Head of caudate nucleus (tissue), 42 donors: ENCODE measurements at regions not wholly inside any gene's neighbourhood (a gene's known extent, or its start where the extent isn't known, plus 50 kb on each side); places are given as distances from the start of the nearest gene placed in this dataset.

Source experiments
- DNase-seq, 42 donors: peaks; one replicate each; pipeline versions ENCODE4 v3.0.0 to v3.0.0-alpha.2; 2020 to 2021; ENCODE audit warnings: mixed read lengths in 7 of 42
- intact Hi-C: fragments of 100-400 bp; cut with DNase I; formaldehyde crosslinking; loops from one replicate; pipeline ENCODE4 v1.15.0; 2022

DNA sequence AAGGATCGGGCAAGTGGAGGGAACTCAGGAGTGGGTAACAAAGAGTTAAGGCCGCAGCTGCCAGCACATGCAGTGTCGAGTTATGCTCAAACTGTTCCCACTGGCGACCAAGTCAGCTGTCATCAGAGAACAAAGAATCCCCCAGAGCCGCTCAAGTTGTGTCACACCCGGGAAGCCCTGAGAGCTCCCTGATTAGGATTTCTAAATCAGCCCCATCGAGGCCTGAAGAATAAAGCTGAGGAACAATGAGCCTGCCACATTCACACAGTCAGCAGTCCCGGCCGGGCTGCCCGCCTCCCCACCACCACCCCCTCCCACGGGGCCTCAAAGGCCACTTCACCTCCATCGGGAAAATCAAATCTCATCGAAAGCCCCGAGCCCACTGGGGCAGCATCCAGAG, 84.5 kb downstream of the SOX9 start:
- intact Hi-C loops = no loop called here
- peak in 38 of 42 donors; percentile 20 to 81 (median 49) for DNase-seq

DNA sequence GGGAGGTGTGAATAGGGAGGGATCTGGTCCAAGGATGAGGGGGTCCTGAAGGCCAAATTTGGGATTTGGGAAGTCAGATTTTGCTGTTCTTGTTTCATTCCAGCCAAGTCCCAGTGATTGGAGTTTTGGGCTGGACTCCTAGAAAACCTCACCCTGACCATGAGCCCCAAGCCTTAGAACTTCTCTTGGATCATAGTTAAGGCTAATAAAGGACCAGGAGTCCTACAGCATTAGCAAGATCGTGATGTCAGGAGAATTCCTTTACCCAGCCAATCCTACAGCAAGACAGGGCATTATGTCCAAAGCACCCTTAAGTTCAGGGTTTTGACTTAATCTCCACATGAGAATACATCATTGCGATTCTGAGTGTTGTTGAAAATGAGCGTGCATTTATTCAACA, 85.0 kb downstream of the SOX9 start:
- no peak for DNase-seq
- intact Hi-C loops = no loop called here

DNA sequence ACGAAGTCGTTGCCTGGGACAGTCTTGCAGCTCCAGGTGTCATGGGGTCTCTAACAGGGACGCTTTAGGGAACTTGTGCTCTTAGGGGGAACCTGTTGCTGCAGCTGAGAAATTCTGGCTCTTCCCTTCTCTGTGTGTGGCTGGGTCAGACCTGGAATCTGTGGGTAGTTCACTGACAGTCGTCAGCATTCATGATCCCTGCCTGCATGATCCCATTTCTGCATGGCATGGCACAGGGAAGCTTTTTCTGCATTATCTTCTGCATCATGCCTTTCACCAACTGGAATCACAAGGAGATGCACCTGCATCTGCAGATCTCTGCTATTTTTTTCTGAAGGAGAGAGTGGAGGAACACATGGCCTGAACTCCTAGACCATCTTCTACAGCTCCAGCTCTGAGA, 85.6 kb downstream of the SOX9 start:
- intact Hi-C loops = no loop called here

DNA sequence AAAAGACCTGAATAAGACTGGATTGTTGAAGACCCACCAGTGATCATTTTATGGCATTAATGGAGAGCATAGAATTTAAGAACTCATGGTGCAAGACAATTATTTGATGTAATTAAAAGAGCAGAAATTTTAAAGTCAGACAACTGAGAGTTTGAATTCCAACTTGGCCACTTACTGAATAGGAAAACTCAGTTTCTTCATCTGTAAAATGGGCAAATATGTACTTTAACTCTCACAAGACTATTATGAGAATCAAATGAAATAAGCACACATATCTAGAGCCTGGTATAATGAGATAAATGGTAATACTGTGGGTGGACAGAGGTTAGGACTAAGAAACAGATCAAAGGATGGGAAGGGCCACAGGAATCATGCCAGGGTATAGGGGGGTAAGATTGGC, 88.0 kb downstream of the SOX9 start:
- DNase-seq = no peak
- intact Hi-C loops = no loop called here

More for the DNA sequence above, 85.6 kb downstream of the SOX9 start:
- DNase-seq = peak in 7 of 42 donors; percentile 19 to 64 (median 39)

DNA sequence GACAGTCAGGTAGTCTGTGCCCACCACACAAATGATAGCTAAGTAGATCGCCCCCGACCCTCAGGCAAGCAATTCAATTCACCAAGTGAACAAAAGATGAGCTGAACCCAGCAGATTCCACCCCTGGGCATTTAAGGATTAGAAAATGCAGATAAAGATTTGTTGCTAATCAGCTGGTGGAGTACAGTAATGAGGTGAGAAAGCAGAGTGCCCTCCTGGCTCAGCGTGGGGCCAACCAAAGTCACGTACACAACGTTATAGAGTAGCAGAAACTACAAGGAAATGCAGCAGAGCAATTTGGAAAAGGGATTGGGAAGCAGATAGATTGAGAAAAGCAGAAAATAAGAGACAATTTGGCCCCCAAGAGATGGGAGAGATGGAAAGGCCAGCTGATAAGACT, 91.2 kb downstream of the SOX9 start:
- no peak for DNase-seq
- intact Hi-C loops = no loop called here

DNA sequence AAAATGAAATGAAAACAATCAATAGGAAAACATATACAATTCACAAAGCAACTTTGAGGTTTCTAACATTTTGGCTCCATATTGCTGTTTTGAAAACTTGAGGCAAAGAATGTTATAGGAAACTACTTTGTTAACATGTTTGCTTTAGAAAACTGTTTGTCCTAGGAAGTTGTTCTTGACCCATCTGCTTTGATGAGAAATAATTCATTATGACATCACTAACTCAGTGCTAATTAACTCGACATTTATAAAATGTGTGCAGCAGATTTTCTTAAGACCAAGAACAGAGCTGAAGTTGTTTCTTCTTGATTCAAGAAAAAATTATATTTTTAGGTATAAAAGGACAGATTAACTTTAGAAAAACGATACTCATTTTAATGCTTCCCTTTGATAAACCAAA, 94.7 kb downstream of the SOX9 start:
- intact Hi-C loops = no loop called here

DNA sequence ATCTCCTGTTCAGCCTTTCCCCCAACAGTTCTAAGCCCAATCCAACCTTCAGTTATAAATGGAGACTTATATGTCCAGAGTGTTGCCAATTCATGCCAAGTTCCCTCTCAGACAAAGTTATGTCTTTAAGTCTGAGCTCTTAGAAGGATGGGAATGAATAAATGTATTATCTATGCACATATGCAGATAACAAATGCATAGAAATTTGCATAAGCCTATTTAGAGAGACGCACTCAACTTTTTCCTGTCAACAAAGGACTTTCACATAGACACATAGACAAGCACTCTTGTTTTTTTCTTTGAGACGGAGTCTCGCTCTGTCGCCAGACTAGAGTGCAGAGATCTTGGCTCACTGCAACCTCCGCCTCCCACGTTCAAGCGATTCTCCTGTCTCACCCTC, 95.1 kb downstream of the SOX9 start:
- no peak for DNase-seq
- intact Hi-C loops = no loop called here

More for the DNA sequence above, 94.7 kb downstream of the SOX9 start:
- no peak for DNase-seq

DNA sequence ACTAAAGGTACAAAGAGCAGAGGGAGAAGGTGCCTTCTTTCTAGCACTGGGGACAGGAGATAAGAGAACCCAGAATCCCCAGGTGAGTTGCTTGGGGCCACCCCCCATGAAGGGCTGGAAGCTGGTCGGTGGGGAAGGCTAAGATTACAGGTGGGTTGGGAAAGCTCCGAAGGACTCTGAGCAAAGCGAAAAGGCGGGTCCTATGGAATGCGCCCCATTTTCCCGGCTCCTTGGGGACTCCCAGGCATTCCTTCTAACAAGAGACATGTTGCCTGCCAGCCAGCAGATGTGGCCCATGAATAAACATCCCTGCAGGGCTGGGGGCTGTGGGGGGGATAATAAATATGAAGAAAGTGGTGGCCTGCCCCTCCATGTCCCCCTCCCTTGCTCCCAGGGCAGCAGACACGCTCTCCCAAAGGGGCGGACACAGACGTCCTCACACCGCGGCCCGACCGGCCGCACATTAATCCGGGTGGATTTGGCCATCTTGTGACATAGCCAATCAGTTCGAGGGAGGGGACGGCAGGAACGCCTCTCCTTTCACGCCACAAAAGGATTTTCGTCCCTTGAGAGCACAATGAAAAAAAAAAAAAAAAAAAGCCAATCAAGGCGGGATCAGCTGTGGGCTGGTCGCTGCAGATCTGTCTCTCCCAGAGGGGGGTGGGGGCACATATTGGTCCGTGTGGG, 98.5 kb downstream of the SOX9 start:
- DNase-seq = no peak
- intact Hi-C loops = no loop called here

DNA sequence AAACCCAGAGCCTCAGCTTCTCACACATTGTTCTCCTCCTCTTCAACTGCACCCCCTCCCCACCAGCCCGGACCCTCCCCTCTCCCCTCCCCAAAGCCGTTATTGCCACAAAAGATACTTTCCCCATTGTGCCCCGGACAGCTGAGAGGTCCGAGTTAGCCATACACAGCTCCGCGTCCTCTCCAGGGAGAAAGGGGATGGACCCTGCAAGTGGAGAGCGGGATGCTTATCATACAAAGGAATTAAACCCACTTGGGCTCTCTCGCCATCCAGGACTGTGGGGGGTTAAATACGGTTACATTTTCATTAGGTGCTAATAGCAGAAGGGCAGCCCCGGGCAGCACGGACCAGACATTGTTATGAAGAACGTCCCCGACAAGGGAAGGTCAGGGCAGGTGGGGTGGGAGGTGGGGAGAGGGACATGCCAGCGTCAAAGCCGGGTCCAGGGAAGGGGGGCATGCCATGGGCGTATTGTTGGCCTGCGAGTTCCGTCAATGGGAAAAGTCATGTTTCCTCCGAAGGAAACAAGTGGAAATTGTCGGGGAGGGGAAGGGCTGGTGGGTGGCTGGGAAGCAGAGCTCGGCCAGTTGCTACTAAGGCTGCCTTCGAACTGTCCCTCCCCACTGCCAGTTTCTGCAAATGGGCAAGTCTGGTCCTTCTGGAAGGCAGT, 99.1 kb downstream of the SOX9 start:
- no peak for DNase-seq
- intact Hi-C loops = no loop called here

DNA sequence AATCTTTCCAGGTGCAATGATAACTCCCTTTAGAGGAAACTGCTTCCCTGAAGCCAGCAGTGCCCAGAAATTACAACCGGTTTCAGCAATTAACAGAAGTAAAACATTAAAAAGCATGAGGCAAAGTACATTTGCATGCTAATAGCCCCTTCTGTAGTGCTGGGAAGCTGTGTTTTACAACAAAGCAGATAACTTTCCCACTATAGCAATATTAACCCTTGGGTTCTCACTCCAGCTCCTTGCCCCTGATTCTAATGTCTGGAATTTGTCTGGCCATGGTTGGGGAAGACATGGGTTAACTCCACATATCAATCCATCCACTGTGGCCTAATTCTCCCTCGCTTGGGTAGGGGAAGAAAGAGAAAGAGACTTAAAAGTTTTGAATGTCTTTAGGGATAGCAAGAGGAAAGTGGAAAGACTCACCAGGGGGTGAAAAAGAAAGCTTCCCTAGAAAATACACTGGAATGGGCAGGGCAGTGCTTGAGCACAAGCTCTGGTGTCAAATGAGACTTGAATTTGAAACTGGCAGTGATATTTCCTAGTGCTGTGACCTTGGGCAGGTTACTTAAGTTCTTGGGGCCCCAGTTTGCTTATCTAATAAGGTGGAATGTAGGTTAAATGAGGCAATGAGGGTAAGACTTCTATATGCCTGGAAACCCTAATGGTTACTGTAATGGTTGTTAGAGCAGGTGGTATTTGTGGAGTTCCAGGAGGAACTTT, 102.0 kb downstream of the SOX9 start:
- intact Hi-C loops = no loop called here
- no peak for DNase-seq

DNA sequence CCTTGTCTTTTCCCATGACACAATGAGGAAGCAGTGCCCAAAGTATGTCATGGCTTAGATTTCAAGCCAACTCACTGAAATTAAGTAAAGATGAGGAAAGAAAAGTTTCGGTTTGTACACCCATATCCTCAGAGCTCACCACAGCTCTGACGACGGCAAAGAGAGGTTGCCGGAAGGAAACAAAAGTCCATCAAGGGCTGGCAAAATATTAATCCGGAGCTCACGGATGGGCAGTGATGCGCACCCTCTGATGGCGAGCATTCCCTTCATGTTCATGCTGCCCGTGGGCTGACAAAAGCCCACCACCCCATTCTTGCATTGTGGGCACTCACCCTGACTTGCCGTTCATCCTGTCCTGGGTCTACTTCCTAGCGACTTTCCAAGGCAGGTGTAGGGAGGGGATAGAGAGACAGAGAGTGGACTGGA, 103.1 kb downstream of the SOX9 start:
- intact Hi-C loops = no loop called here
- no peak for DNase-seq

DNA sequence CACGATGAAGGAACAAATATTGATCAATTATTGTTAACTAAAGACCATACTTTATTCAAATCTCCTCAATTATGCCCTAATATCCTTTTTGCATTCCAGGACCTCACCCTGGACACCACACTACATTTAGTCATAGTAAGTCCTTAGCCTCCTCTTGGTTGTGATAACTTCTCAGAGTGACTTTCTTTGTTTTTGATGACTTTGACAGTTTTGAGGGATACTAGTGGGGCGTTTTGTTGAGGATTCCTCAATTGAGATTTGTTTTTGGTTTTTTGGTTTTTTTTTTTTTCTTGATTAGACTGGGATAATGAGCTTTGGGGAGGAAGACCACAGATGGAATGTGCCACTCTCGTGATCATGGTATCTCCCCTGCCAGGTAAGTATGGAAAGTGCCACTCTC, 105.5 kb downstream of the SOX9 start:
- intact Hi-C loops = no loop called here

DNA sequence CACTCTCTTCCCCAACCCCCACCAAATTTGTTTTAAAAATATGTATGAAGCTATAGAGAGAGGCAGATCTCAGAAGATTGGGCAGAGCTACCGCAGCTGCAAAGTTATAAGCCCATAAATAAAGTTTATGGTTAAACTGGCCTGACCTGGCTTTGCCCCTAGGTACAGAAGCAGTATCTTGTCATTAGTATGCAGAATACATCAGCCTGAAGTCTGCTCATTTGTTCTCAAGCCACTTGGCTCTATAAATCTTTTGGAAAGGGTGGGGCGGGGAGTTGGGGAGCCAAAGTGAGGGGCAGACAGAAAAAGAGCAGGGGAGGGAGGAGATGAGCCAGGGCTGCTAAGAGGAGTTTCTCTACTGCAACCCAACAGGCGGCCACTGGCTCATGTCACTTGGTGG, 113.2 kb downstream of the SOX9 start:
- intact Hi-C loops = no loop called here

More for the DNA sequence above, 105.5 kb downstream of the SOX9 start:
- no peak for DNase-seq

DNA sequence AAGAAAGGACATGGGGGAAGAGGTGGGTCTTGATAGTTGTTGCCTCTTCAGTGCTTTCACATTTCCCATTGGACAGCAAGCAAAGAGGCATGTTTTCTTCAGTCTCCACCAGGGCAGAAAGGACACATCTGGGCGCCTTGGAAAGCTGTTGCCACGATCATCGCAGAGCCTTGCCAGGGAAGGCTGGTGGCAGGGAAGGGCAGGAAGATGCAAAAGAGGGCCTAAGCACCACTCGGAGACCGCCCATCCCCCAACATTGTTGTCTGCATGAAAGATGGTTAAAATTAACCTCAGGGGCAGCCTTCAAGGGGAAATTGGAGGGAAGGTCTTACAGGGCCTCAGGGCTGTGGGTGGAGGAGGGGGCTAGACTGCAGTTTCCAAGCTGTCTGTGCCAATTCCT, 114.2 kb downstream of the SOX9 start:
- intact Hi-C loops = no loop called here
- no peak for DNase-seq

More for the DNA sequence above, 113.2 kb downstream of the SOX9 start:
- peak in 4 of 42 donors; percentile 10 to 27 (median 14) for DNase-seq

DNA sequence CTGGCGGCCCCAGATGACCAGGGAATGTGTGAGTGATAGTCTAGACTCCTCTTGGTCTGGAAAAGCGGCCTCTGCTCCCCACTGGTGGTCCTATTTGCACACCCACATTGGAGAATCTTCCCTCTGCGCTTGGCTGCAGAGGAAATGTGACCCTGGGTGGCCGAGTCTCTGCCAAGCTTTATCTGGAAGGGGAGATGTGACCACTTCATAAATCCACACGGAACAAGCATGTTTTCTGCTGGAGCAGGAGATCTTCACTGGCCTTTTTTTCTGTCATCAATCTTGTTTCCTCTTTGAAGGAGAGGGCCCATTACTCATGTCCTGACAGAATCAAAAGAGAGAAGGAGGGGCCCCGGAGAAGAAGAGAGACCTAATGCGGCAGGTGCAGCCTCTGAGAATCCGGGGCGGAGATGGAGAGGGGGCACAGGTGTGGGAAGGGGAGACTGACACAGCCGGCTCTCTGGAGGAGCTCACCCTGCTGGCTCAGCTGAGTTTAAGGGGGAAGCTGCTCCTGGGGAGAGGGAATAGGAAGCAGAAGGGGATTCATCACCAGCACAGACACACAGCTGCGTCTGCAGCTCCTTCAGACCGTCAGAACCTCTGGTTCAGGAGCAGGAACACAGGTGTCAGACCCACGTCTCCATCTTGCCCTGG, 116.3 kb downstream of the SOX9 start:
- intact Hi-C loops = no loop called here
- peak in 11 of 42 donors; percentile 3 to 71 (median 38) for DNase-seq

DNA sequence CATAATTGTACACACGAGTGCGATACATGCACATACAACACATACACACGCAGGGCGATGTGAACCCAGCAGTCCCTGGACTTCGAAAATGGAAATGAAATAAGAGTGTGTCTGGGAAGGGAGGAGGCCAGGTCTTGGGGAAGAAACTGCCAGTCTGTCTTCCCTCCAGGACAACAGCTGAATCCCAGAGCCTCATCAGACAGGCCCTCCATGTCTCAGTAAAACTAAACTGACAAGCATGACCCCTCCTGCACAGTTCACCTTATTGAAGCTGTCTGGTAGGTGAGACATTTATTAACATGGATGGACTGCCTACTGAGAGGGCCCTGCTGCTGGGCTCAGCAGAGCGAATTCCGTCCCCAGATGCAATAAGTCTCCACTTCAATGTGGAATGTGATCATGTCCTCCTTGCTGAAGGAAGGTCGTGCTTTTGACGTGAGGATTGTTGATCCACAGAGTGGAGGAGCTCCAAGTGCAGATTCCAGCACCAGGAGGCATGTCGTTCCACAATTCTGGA, 117.4 kb downstream of the SOX9 start:
- intact Hi-C loops = no loop called here
- no peak for DNase-seq

DNA sequence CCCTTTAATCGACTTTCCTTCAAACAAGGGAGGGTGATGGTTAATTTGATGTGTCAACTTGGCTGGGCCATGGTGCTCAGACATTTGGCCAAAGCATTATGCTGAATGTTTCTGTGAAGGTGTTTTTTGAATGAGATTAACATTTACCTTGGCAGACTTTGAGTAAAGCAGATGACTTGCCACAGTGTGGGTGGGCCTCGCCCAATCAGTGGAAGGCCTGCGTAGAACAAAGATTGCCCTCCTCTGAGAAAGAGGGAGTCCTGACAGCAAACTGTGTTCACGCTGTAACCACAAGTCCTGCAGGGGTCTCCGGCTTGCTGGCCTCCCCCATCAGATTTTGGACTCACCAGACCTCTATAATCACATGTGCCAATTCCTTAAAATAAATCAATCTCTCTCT, 118.7 kb downstream of the SOX9 start:
- intact Hi-C loops = no loop called here
- DNase-seq = no peak

DNA sequence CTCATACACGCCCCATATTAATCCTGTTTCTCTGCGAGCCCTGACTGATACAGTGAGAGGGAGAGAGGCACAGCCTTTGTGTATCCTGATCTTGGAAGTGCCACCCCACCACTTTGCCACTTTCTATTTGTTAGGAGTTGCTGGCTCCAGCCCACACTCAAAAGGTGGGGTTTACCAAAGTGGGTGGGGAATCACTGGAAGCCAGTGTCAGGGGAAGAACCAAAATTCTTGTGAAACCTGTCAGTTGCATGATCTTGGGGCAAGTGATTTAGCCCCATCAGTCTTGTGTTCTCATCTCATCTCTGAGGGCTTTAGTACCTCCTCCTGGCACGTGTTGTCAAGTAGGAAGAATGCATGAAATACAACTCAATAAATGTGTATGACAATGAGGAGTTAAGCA, 119.5 kb downstream of the SOX9 start:
- DNase-seq = no peak
- intact Hi-C loops = no loop called here

DNA sequence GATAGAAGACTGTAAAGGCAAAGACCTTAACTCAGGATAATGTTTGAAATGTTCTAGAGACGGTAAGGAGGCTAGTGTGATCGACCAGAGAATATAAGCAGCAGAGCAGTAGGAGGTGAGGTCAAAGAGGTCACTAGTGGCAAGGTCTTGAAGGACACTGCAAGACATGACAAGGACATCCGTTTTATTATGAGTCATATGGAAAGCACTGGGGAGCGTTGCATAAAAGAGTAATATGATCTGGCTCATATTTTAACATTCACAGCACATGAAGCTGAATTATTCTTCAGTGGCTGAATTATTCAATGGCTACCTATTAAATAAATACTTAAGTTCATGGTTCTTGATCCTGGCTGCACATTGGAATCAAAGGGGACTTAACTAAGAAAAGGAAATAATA, 123.7 kb downstream of the SOX9 start:
- DNase-seq = no peak
- intact Hi-C loops = no loop called here

DNA sequence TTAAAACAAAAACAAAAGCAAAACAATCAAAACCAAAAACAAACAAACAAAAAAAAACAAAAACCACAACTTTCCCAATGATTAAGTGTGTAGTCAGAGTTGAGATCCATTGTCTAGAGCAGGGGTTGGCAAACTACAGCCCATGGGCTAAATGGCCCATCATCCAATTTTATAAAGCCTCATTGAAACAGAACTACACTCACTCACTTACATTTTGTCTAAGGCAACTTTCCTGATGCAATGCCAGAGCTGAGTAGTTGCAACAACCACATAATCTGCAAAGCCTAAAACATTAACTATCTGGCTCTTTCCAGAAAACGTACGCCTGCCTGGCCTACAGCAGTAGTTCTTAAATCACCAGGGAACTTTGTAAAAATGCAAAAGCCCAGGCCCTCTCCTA, 124.1 kb downstream of the SOX9 start:
- intact Hi-C loops = no loop called here
- no peak for DNase-seq
